D721Med (cell line): ENCODE measurements at regions not wholly inside any gene's neighbourhood (a gene's known extent, or its start where the extent isn't known, plus 50 kb on each side); places are given as distances from the start of the nearest gene placed in this dataset.

Experiments
- DNase-seq: peaks from one replicate; pipeline ENCODE4 v3.0.0; 2011; ENCODE audit warnings: low spot score; ENCODE audit not compliant: insufficient read length
- FAIRE-seq: peaks from 2 replicates; lab custom pipeline; 2011; peaks lifted over from hg19 to GRCh38; lab: Jason Lieb, UNC
- TF ChIP-seq, protein P1 (sequence below): IDR thresholded peaks from 2 replicates; pipeline ENCODE4 v1.5.1; 2012; ENCODE audit warnings: mild to moderate bottlenecking, control low read depth; ENCODE audit not compliant: insufficient read depth; ENCODE audit errors: missing control alignments

- FAIRE-seq (no peak), DNase-seq (no peak)
- TF ChIP-seq, protein P1, sequence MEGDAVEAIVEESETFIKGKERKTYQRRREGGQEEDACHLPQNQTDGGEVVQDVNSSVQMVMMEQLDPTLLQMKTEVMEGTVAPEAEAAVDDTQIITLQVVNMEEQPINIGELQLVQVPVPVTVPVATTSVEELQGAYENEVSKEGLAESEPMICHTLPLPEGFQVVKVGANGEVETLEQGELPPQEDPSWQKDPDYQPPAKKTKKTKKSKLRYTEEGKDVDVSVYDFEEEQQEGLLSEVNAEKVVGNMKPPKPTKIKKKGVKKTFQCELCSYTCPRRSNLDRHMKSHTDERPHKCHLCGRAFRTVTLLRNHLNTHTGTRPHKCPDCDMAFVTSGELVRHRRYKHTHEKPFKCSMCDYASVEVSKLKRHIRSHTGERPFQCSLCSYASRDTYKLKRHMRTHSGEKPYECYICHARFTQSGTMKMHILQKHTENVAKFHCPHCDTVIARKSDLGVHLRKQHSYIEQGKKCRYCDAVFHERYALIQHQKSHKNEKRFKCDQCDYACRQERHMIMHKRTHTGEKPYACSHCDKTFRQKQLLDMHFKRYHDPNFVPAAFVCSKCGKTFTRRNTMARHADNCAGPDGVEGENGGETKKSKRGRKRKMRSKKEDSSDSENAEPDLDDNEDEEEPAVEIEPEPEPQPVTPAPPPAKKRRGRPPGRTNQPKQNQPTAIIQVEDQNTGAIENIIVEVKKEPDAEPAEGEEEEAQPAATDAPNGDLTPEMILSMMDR = no peak
These were observed 155.4 kb upstream of the VRK2 start for GRCh38 chr2:57891086-57891712.

DNA sequence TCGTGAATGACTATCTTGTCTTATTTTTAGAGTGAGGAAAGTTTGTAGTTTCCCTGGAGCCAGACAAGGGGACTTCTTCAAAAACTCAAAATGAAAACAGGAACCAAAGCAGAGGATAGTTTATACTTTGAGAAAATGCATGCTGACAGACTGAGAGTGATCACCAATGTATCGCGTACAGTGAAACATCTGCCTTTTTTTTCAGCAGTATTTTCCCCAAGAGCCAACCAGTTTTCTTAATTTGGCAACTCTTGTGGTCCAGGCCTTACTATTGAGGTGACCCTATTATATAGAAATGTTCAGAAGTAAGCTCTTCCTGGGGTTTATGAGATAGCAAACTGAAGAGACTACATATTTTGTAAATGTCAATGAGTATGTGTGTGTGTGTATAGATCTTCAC is 153.7 kb upstream of the VRK2 start:
- TF ChIP-seq, protein P1 = no peak
- no peak for DNase-seq
- no peak for FAIRE-seq

- DNase-seq (no peak), FAIRE-seq (peak; percentile 11)
- TF ChIP-seq, protein P1 = no peak
These were observed 153.3 kb upstream of the VRK2 start for GRCh38 chr2:57893347-57893746.

DNA sequence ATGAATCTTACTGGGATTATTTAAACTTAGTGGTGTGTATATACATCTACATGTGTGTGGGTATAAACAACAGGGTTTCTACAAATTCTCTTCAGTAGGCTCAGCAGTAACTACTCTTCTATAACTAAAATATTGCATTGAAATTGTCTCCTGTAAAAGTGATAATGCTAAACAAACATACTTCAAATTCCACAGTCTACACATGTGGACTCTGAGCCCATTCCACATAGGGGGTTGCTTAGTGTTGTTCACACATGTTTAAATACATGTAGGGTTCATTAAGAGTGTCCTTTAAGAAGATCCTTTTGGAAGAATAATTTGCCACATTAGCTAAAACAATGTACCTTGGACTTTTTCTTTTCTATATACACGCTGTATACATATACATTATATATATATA is 152.8 kb upstream of the VRK2 start:
- TF ChIP-seq, protein P1 = no peak
- no peak for FAIRE-seq
- no peak for DNase-seq

DNA sequence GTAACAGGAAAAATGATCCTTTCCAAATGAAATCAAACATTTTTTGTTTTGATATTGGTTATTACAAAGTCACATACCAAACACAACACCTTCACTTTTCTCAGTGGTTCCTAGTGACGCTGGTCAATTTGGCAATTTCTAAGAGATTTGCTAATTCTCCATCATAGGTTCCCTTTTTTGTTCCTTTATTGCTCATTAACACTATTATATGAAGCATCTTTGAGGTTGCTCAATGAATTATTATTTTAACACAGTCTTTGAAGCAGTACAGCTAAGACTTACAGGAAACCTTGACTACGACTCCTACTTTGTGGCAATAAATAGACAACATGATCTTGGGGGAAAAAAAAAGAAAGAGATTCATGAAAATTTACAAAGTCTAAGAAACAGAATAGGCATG is 152.2 kb upstream of the VRK2 start:
- TF ChIP-seq, protein P1 = no peak
- no peak for DNase-seq
- peak; percentile 44 for FAIRE-seq

- DNase-seq = no peak
- TF ChIP-seq, protein P1 = no peak
- no peak for FAIRE-seq
These were observed 148.7 kb upstream of the VRK2 start for GRCh38 chr2:57897920-57898319.

DNA sequence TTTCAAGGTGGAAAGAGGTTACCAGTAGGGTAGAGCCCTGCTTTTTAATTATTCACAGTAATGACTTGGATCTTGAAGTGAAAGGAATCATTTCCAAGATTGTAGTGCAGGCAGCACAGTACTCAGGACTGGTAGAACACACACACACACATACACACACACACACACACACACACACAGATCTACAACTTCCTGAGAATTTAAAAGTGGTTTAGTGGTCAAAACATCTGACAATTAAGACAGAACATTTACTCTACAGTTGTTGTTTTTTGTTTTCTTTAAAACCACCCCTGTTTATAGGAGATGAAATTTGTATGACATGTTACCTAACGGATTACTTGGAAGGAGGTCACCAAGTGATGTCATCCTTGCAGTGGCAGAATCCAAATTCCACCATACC is 146.7 kb upstream of the VRK2 start:
- no peak for DNase-seq
- TF ChIP-seq, protein P1 = no peak
- no peak for FAIRE-seq
